Neural progenitor cell (in vitro differentiated cells): ENCODE measurements at regions not wholly inside any gene's neighbourhood (a gene's known extent, or its start where the extent isn't known, plus 50 kb on each side); places are given as distances from the start of the nearest gene placed in this dataset.

Experiments used
- CTCF ChIP-seq: fragments of 200-600 bp; sonication (generic); IDR thresholded peaks from 2 replicates; pipeline ENCODE4 v1.5.1; 2017; ENCODE audit warnings: antibody characterized with exemption, mild to moderate bottlenecking
- EZH2 ChIP-seq: fragments of 200-600 bp; sonication (generic); IDR thresholded peaks from 2 replicates; pipeline ENCODE4 v1.6.1; 2017; ENCODE audit warnings: antibody characterized with exemption, mild to moderate bottlenecking, moderate library complexity
- EZH2phosphoT487 ChIP-seq: fragments of 200-600 bp; sonication (generic); IDR thresholded peaks from 2 replicates; pipeline ENCODE4 v1.6.1; 2017; ENCODE audit warnings: antibody characterized with exemption

GRCh38 chr11:28704801-28705200 lies 596.6 kb downstream of the METTL15 start:
- no peak for TF ChIP-seq CTCF
- TF ChIP-seq EZH2 = no peak
- no peak for TF ChIP-seq EZH2phosphoT487
